ENCODE measurements at regions not wholly inside any gene's neighbourhood (a gene's known extent, or its start where the extent isn't known, plus 50 kb on each side); places are given as distances from the start of the nearest gene placed in this dataset.

DNA sequence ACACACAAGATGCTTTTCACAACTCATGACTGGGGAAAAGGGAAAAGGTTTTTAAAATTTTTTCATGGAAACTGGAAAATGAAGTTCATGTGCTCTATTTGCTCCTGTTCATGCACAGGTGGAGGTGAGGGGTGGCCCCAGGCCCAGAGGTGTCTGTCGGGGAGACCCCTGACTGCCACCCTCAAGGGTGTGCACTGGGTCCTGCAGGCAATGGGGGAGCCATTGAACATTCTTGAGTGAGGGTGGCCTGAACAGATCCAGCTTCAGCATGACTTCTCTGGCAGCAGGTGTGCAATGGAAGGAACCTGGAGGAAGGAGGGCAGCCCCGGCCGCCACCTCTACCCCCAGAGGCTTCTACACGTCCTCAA lies 145.3 kb upstream of the IQSEC1 start:
- WGBS, 5 donors, result 67 to 85% (median 83%) methylated on average over 4 of the region's 4 CpGs
- Histone ChIP-seq H3K9me3 (no peaks in the 10 kb centered on the region), H3K36me3 (no peaks in the 10 kb centered on the region), H3K4me1 (peaks cover 0 to 1% (median 0%) of the 10 kb centered on the region in 6 donors), H3K27me3 (replicated peaks in 1 of 7) (peaks cover 0 to 22% (median 0%) of the 10 kb centered on the region in 7 donors), H3K4me3 (no peak overlapping the region), H3K27ac (no peak overlapping the region)
- intact Hi-C loops (cut with DNase I; ENCODE audit: low total_unique reads), result no loop called here
- no peak for DNase-seq
- TF ChIP-seq CTCF (IDR thresholded peaks at IDR 0.05 in 8 of 11, conservative IDR thresholded peaks at IDR 0.05 in 3 of 11), result no peak
- TF ChIP-seq POLR2AphosphoS5 (IDR thresholded peaks at IDR 0.05), result no peak

GRCh38 chr3:13217736-13218540 lies 144.7 kb upstream of the IQSEC1 start:
- no peaks in the 10 kb centered on the region for H3K36me3 ChIP-seq
- no peak overlapping the region for H3K4me3 ChIP-seq
- peaks cover 0 to 22% (median 0%) of the 10 kb centered on the region in 7 donors for H3K27me3 ChIP-seq (replicated peaks in 1 of 7)
- intact Hi-C loops (cut with DNase I; ENCODE audit: low total_unique reads), result no loop called here
- H3K9me3 ChIP-seq, result no peaks in the 10 kb centered on the region
- TF ChIP-seq POLR2AphosphoS5 (IDR thresholded peaks at IDR 0.05) (no peak), CTCF (IDR thresholded peaks at IDR 0.05 in 8 of 11, conservative IDR thresholded peaks at IDR 0.05 in 3 of 11) (no peak), POLR2A (IDR thresholded peaks at IDR 0.05) (no peak)
- no peak for DNase-seq
- H3K27ac ChIP-seq, result no peak overlapping the region
- WGBS, 5 donors, result 76 to 91% (median 86%) methylated on average over 9 of the region's 9 CpGs
- no peaks in the 10 kb centered on the region for H3K4me1 ChIP-seq

DNA sequence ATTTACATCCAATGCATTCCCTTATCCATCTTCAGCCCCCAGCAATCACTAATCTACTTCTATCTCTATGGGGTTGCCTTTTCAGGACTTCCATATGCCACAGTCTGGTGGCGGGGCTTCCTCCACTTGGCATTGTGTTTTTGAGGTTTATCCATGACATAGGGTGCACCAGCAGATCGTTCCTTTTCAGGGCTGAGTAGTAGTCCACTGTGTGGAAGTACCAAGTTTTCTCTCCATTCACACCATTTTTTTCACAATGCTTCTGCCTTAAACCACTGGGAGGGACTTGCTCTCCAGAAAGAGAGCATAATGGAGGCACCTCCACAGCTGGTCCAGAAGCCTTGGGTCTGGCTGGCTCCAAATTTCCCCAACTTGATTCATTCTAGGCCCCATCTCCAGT lies 144.0 kb upstream of the IQSEC1 start:
- WGBS, 5 donors, result 85 to 93% (median 90%) methylated on average over 2 of the region's 2 CpGs

More for the DNA sequence above, 144.0 kb upstream of the IQSEC1 start:
- H3K4me3 ChIP-seq, result no peak overlapping the region
- TF ChIP-seq POLR2A (IDR thresholded peaks at IDR 0.05) (no peak), CTCF (IDR thresholded peaks at IDR 0.05 in 8 of 11, conservative IDR thresholded peaks at IDR 0.05 in 3 of 11) (no peak), POLR2AphosphoS5 (IDR thresholded peaks at IDR 0.05) (no peak)
- peaks cover 0 to 22% (median 0%) of the 10 kb centered on the region in 7 donors for H3K27me3 ChIP-seq (replicated peaks in 1 of 7)
- no peaks in the 10 kb centered on the region for H3K36me3 ChIP-seq
- H3K4me1 ChIP-seq, result no peaks in the 10 kb centered on the region
- no peak overlapping the region for H3K27ac ChIP-seq
- DNase-seq, result no peak
- intact Hi-C loops (cut with DNase I; ENCODE audit: low total_unique reads), result no loop called here
- H3K9me3 ChIP-seq, result no peaks in the 10 kb centered on the region

Measured in spleen (tissue), 11 donors.